GM18519 (cell line): ENCODE measurements at regions not wholly inside any gene's neighbourhood (a gene's known extent, or its start where the extent isn't known, plus 50 kb on each side); places are given as distances from the start of the nearest gene placed in this dataset.

Source experiments
- ATAC-seq: cut with Tn5 transposase; IDR thresholded peaks from one replicate; pipeline ENCODE4 v1.9.1; 2021; ENCODE audit warnings: mild to moderate bottlenecking, moderate library complexity; ENCODE audit not compliant: unreplicated experiment, low FRiP score

DNA sequence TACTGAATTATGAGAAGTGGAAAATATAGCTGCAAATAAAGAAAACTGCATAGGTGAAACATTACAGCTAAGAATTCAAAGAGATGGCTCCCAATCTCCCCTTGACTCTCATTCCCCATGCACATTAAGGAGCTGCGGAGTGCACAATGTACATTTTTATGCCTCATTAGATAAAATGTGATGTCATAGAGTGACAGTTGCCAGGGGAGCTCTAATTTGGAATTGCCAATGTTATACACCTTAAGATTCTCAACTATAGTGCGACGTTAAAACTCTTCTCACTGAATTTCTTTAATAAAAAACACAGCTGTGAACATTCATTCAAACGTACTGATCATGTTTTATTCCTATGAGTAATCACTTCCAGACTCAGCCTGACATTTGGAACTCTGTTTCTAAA lies 386.9 kb upstream of the CELF2 start:
- no peak for ATAC-seq

DNA sequence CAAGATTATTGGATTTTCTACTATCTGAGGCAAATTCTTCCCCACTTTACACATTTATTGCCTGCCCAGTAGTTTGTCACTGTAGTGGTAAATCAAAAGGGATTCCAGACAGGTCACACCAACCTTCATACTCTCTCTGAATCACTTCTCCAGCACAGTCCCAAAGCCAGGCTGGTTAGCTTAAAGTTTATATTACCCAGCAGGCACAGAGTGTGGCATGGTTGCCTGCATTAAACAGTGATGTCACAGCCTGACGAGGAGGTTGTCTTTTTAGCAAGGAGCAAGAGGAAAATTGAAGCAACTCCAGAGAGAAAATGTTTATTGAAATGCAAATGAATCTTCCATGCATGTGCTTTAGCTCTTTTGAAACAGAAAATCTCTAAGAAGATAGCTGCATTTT lies 375.5 kb upstream of the CELF2 start:
- no peak for ATAC-seq

DNA sequence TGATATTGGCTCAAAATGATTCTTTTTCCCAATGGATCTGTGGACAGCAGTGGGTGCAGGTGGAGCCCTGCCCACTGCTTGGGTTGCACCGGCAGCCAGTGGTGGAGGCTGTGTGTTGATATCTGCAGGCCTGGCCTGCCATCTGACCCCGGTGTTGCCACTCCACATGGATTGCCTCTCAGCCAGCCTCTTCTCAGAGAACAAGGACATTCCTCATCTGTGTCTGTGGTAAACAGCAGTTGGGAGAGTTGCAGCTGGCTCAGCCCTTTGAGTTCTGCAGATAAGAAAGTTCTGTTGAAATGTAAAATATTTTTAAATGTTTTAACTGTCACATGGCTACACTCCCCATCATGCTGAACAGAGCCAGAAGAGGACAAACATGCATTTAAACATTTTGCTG lies 374.9 kb upstream of the CELF2 start:
- no peak for ATAC-seq

DNA sequence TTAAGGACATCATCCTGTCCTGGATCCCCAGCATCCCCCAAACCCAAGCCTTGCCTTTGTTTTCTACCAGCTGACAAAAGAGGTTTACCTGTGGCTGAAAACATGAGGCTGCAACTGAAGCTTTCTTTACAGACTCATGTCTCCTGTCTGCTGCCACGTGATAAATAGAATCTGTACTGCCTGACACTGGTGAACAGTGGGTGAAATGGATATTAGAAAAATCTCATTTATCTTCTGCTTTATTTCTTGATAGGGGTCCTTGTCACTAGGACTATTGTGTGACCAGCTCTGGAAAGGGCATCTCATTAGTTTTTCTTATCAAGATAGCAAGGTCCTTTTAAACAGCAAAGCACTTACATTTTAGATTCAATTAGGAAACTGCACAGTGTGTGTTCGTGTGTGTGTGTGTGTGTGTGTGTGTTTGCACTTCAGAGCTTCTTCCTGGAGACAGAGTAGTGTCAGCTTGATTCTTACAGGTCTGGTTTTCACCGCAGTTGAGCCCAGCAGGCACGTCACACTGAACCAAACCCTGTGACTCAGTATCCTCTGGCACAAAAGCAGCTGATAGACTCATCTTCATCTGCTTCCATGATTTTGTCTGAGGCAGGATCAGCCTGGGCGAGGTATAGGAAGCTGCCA lies 373.5 kb upstream of the CELF2 start:
- no peak for ATAC-seq

DNA sequence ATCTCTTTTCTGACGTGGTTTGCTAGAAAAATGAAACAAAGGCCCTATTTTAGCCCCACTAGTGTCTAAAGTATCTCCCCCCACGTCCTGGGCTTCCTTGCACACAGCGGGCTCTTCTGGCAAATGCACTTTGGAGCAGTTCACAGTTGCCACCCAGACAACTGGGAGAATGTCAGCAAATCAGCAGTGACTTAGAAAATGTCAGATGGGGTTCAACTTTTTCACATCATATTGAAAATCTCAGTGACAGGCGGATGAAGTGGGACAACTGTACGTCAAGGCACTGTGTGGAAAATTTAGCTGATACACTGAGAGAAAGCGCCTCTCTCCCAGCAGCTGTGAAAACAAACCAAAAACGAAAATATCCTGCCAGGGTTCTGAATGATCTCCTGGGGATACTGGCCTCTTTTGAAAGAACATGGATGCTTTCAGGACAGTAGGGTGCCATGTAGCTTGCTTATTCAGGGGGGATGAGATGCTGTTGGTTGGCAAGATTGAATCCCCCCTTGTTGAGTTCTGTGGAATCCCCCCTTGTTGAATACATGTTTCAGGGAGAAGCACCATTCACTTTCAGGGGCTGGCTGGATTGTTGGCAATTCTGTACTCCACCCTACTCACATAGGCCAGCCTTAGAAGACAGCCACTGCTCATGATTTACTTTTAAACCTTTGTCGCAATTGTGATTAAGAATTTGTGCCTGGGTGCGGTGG lies 372.8 kb upstream of the CELF2 start:
- no peak for ATAC-seq

DNA sequence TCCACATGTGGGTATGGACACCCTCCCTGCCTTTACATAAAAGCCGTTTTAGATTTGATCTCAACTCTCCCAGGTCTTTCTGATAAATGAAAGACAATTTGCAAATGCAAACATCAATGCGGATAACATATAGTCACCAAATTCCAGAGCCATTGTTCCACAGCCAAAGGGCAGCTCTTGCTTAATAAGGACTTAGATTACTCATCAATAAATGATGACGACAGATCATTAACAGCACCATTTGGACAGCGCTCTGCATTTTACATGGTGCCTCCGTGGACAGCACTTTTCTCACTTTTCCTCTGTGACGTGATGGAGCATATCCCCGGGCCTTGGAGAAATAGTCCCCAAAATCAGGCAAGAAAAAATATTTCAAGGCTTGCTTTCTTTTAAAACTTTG lies 370.3 kb upstream of the CELF2 start:
- ATAC-seq = no peak

DNA sequence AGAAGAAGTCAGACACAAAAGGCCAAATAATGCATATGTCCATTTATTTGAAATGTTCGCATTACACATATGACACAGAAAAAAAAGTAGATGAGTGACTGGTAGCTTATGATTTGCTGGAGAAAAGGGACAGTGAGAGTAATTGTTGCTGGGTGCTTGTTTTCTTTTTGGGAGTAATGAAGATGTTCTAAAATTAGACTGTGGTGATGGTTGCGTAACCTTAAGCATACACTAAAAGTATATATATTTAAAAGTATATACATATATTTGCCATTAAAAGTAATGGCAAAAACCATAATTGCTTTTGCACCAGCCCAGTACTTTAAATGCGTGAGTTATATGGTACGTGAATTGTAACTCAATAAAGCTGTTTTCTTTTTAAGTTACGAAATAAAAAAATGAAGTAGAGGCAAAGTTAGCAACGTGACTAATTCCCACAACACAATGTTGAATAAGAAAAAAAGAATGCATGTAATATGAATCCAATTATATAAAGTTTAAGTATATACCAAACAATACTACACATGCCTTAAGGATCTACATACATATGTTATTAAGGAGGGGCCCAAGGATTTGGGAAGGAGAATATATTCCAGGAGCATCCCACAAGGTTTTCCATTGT lies 360.4 kb upstream of the CELF2 start:
- no peak for ATAC-seq

DNA sequence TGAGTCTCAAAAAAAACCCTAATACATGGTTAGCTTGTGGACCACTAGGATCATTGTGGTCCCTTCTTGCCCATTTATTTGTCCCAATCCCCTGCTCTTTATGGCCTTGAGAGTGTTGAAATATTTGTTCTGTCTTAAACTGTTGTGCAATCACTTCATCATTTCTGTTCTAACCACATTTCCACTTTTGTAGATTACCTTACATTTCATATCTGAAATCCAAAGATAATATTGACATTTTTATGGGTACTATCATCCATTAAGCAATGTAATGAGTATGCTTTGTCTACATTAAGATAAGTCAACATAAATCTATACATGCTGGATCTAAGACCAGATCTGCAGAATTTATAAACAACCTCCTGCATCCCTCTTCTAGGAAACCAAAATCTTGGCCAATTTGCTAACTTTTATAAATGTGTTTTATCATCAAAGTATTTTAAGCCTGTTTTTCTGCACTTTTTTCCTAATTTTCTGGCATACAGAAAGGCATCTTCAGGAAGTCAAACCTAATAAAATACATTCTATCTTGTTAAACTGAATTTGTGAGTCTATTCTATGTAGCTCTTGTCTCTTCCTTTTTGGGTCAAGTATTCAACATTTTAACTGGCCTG lies 359.4 kb upstream of the CELF2 start:
- no peak for ATAC-seq

DNA sequence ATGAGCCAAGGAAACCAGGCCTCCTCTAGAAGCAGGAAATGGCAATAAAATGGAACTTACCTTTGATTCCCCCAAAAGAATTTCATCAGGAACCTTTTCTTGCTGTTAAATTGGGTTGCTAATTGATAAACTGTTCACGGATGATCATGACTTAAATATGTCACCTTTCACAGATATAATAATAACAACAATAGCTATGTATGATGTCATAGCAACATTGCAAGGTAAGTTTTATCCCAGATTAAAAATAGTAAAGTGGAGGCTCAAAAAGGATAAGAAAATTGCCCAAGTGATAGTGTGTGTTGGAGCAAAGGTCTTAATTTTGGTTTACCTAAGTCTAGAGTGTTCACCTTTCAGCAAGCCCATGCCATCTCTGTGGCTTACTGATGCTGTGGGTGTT lies 357.6 kb upstream of the CELF2 start:
- ATAC-seq = no peak

DNA sequence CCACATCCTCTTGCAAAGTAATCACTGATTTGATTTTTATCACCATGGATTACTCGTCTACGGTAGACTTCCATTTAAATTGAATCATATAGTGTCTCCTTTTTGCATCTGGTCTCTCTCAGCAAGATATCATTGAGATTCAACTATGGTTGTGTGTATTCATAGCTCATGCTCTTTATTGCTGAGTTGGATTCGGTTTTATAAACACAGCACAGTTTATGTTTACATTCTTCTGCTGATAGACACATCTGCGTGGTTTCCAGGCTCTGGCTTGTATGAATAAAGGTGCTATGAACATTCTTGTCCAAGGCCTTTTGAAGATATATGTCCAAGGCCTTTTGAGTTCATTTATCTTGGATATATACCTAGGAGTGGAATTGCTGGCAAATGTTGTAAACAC lies 356.5 kb upstream of the CELF2 start:
- no peak for ATAC-seq

DNA sequence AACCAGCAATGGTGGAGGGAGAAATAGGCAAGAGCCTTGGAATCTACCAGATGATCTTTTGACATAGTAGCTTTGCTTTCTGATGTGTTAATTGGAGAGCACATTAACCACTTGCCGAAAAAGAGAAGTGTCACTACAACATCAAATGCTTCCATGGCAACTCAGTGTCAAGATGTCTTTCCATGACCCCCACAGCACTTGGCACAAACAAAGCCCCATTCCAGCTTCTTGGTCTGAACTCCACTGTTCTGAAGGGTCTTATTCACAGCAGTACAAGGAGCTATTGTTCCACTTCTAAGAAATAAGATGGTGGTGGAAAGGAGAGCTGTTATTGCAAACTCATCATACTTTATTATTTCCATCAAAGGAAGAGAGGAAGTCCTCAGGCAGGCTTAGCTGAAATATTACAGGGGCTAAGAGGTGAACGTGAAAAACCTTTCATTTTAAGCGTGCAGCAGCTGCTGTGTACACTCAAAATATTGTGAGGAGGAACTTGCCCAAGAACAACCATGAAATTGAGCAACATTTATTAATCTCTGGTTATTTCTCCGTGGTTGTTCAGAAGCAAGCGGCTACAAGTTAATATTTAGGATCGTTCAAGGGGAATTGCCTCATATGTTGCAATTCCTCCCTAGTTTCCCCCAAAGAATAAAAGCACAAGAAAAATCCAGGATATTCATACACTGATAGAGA lies 354.8 kb upstream of the CELF2 start:
- ATAC-seq = no peak

DNA sequence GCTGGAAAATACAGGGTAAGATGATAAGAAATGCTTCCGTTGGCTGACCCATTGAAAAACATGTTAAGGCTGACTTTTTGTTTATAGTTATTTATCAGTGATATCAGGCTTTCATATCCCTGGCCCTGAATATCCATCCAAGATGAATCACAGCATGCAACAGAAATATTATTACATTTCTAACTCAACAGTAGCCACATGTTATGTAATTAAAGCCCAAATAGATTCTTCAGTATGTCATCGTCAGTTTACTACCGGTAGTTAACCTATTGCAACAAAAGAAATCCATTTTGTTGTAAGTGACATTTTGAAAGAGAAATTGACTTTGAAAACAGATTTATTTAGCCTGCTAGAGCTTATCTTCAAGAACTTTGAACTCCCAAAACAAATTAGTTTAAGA lies 354.1 kb upstream of the CELF2 start:
- ATAC-seq = no peak

DNA sequence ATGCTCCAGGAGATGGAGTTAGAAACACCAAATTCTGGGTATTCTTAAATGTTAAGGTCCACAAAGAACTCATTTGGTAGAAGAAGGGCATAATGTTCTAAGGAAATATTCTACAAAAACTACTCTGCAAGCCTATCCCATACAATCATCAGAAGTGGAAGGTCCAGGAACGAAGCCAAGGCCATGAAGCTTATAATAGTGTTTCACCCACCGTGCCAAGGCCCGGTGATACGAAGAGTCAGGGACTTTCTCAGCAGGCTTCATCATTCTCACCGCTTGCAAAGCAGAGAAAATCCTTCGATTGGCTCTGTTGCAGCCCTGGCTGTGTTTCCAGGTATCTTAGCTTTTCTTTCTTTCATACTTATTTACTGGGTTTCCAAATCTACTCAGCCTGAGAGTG lies 351.9 kb upstream of the CELF2 start:
- no peak for ATAC-seq

DNA sequence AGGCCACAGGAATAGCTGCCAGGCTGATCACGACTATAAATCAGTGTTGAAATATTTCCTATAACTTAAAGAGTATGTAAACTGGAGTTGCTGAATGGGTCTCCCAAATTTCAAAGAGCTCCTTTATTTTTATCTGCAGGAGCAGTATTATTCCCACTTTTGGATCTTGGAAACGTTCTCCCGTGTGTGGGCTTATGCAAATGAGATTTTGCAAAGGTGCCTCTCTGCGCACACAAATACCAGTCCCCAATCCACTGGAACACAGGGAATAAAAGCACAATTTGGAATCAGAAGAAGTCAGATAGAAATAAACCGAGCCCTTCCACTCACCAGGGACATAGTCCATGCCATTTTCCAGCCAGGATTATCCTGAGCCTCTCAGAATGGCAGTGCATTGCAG lies 350.2 kb upstream of the CELF2 start:
- ATAC-seq = no peak

DNA sequence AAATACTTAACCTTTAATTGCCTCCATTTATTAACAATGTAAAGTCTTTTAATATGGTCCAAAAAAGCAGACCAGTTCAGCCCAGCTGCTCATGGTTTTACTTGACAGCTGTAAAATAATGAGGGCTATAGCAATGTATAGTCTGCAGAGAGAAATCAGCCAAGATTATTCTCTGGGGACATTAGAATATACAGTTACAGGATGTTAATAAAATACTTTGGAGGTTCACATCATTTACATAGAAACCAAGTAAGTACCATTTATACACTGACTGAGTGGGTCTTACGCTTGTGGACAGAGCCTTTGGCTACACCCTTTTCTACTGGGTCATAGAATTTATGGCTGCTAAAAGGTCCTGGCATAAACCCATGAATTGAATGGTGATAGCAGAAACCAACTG lies 340.7 kb upstream of the CELF2 start:
- no peak for ATAC-seq

DNA sequence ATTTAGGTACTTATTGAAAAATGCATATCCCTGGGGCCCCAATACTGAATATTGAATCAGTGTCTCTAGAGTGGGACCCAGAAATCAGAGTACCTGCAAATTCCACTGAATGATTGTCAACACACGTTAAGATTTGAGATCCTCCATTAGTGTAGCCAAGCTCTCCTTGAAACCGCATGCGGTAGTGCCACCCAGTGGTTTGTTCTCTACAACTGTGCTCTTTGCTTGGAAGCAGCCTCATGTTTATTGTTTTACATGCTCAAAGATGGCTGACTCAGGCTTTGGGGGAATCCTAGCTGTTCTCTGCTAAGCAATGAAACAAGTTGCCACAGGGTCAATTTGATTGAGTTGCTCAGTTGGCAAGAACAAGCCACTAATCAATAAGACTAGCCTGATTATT lies 340.2 kb upstream of the CELF2 start:
- peak; percentile 85 for ATAC-seq

DNA sequence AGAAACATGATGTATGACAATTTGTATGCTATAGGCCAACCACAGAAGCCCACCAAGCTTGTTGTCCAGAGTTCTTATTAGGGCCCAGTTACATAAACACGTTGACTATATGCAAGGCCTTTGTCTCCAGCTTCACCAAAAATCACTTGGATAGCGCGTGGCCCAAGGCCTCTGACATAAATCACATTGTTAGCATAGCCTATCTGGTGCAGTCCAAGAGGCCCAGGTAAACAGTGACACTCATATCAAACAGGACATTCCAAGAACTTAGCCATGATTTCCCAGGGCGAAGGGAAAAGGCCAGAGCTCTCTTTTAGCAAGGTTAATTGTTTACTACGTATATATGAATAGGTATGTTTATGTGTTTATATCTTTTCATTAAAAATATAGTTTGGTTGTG lies 337.2 kb upstream of the CELF2 start:
- no peak for ATAC-seq

DNA sequence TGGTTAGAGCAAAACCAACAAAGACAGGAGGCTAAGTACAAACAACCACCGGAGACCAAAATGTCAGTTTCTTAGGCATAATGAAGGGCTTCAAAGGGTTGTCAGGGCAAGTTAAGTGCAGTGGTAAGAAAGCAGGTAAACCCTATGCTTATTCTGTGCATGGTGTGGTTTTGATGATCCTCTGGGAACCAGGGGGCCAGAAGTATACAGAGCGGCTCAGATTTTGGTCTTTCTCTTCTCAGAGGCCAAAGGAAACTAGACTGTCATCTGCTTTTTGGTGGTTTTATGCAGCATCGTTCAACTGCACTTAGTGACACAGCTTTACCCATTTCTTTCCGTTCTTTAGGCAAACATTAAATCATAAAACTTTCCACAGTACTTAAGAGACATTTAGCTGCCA lies 332.7 kb upstream of the CELF2 start:
- no peak for ATAC-seq

DNA sequence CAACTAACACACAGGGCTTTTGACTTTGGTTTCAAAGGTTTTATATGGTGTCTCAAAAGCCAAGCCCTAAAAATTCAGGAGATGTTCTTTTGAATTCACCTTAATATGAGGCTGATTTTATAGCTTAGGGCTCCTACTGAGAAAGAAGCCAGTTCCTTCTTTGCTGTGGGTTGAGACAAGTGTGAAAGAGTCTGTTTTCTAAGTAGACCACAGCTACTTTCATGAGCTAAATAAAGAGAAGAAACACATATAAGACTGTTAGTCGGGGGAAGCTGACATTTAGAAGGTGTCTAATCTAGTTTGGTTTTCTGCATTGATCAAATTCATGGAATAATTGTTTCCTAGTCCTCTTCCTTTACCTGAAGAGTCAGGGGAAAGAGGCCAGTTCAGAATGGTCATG lies 332.1 kb upstream of the CELF2 start:
- ATAC-seq = peak; percentile 80

DNA sequence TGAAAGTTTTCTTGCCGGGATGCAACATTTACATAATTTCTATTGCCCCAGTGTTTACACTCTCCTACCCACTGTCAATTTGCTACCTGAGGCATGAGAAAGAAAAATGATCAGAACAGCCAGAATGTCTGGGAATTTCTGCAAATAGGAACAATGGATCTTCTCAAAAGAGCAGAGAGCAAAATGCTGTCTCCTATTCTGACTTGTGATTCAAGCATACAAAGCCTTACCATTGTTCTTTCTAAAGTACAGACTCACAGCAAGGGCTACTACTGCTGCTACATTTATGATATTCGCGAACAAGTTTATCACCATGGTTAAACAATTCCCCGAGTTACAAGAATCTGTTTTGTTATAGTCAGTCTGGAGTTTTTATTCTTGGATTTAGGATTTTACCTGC lies 329.9 kb upstream of the CELF2 start:
- no peak for ATAC-seq

DNA sequence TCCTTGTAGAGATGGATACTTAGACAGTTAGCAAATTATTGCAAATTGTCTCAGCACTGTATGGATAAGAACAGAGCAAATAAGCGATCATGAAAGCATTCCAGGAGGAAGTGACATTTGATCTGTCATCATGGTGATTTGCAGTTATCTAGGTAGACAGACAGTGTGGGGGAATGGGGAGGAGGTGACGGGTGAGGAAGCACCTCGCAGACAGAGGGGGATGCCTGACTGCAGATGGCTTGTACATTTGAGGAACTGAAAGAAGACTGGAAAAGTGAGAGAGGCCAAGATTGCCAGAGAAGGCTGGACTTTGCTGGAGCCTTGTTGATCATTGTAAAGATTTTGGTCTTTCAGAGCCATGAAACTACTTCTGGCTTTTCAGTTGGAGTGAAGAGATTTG lies 318.2 kb upstream of the CELF2 start:
- ATAC-seq = no peak
